Lung (tissue), 11 donors: ENCODE measurements at regions not wholly inside any gene's neighbourhood (a gene's known extent, or its start where the extent isn't known, plus 50 kb on each side); places are given as distances from the start of the nearest gene placed in this dataset.

ENCODE experiments used
- ATAC-seq: fragments of 200-7000 bp; cut with Tn5 transposase; one replicate; pipeline ENCODE4 v1.9.1; 2020; ENCODE audit warnings: moderate number of reproducible peaks; ENCODE audit not compliant: insufficient read depth, low FRiP score
- DNase-seq, 3 donors: peaks; one replicate each; pipeline ENCODE4 v3.0.0-alpha.2; 2013 to 2017
- H3K27ac ChIP-seq, 2 donors: one replicate each; pipeline ENCODE4 v1.5.1; 2013; ENCODE audit warnings: mild to moderate bottlenecking in 2 of 2, moderate library complexity in 2 of 2, control low read depth in 1 of 2, inconsistent platforms in 1 of 2, low read depth in 1 of 2, low read length in 1 of 2
- H3K27me3 ChIP-seq, 3 donors: one replicate each; pipeline ENCODE4 v1.5.1; 2013; ENCODE audit warnings: low read length in 2 of 3; ENCODE audit not compliant: control insufficient read depth in 3 of 3, insufficient read depth in 3 of 3
- H3K36me3 ChIP-seq, 4 donors: one replicate each; pipeline ENCODE4 v1.5.1; 2013; ENCODE audit warnings: low read length in 4 of 4, mild to moderate bottlenecking in 1 of 4, moderate library complexity in 1 of 4; ENCODE audit not compliant: control insufficient read depth in 4 of 4, insufficient read depth in 4 of 4
- H3K4me1 ChIP-seq, 5 donors: one replicate each; pipeline ENCODE4 v1.5.1; 2013; ENCODE audit warnings: low read length in 5 of 5, mild to moderate bottlenecking in 2 of 5, moderate library complexity in 1 of 5; ENCODE audit not compliant: control insufficient read depth in 5 of 5, insufficient read depth in 5 of 5
- H3K4me3 ChIP-seq: one replicate; pipeline ENCODE4 v1.5.1; 2013; ENCODE audit warnings: mild to moderate bottlenecking, control low read depth, moderate library complexity
- H3K9ac ChIP-seq, 2 donors: one replicate each; pipeline ENCODE4 v1.5.1; 2013; ENCODE audit warnings: low read length in 2 of 2, control low read depth in 1 of 2; ENCODE audit not compliant: insufficient read depth in 1 of 2
- H3K9me3 ChIP-seq, 4 donors: one replicate each; pipeline ENCODE4 v1.5.1; 2013; ENCODE audit warnings: low read length in 3 of 4, mild to moderate bottlenecking in 1 of 4, moderate library complexity in 1 of 4; ENCODE audit not compliant: control insufficient read depth in 4 of 4, insufficient read depth in 3 of 4
- WGBS, 2 donors: extraction: QIAGEN DNeasy Blood & Tissue Kit; methylation state at CpG; one replicate each; pipeline ENCODE4 v1.1.7; 2013; 5-methylcytosine and 5-hydroxymethylcytosine counted together
- TF ChIP-seq, protein P1 (sequence below): IDR thresholded peaks from 2 replicates; pipeline ENCODE4 v1.5.1; 2012; ENCODE audit warnings: mild to moderate bottlenecking; ENCODE audit errors: control extremely low read depth, extremely low read depth
- donor health status: control.
- donor health status: control.
- donor health status: Bipolar disorder and iron deficiency.
- donor health status: healthy.
- donor health status: DM: yes; HTN: yes; CAD: no.

DNA sequence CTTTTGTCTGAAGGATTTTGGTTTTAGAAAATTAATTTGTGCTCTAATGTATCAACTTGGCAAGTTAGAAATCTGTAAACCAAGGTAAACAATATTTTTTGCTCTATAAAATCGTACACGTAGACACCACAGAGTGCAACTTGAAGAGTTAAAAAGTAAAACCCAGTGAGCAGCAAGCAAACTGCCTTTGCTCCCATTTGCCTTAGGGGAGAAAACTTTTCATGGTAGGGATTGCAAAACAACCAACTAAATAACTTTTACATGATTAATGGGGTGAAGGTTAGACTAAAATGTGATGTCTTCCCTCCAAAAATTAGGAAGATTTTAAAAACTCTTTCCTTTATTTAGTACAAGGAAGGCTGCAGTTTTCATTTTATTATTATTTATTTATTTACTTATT lies 224.2 kb upstream of the LYZL1 start:
- Histone ChIP-seq H3K9ac (no peak overlapping the region), H3K4me3 (no peak overlapping the region), H3K27me3 (no peaks in the 10 kb centered on the region), H3K27ac (no peak overlapping the region), H3K4me1 (peaks cover 0 to 10% (median 0%) of the 10 kb centered on the region in 5 donors), H3K36me3 (no peaks in the 10 kb centered on the region), H3K9me3 (no peaks in the 10 kb centered on the region)
- DNase-seq = peak in 1 of 3 donors; percentile 51
- TF ChIP-seq, protein P1, sequence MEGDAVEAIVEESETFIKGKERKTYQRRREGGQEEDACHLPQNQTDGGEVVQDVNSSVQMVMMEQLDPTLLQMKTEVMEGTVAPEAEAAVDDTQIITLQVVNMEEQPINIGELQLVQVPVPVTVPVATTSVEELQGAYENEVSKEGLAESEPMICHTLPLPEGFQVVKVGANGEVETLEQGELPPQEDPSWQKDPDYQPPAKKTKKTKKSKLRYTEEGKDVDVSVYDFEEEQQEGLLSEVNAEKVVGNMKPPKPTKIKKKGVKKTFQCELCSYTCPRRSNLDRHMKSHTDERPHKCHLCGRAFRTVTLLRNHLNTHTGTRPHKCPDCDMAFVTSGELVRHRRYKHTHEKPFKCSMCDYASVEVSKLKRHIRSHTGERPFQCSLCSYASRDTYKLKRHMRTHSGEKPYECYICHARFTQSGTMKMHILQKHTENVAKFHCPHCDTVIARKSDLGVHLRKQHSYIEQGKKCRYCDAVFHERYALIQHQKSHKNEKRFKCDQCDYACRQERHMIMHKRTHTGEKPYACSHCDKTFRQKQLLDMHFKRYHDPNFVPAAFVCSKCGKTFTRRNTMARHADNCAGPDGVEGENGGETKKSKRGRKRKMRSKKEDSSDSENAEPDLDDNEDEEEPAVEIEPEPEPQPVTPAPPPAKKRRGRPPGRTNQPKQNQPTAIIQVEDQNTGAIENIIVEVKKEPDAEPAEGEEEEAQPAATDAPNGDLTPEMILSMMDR = no peak
- ATAC-seq = no peak
- 66 to 81% methylated on average over 2 of the region's 2 CpGs for WGBS, 2 donors

DNA sequence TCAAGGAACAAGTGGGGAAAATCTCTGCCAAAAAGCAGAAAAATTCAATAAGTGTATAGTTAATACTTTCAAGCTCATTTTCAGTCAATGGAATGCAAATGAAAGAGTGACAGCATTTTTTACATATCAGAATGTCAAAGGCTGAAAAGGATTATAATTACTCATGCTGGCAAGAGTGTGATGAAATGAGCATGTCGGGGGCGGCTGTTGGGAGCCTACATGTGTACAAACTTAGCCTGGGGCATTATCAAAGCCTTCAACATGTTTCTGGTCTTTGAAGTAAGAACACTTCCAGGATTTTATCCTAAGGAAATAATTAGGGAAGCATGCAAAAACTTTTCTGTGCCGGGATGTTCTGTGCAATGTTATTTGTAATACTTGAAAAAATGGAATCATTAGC lies 221.7 kb upstream of the LYZL1 start:
- DNase-seq (no peak), ATAC-seq (no peak)
- H3K36me3 ChIP-seq = no peaks in the 10 kb centered on the region
- H3K4me1 ChIP-seq = peaks cover 0 to 10% (median 0%) of the 10 kb centered on the region in 5 donors
- H3K9ac ChIP-seq = no peak overlapping the region
- H3K4me3 ChIP-seq = no peak overlapping the region
- WGBS, 2 donors = 36 to 63% methylated on average over 3 of the region's 3 CpGs
- H3K9me3 ChIP-seq = no peaks in the 10 kb centered on the region
- H3K27me3 ChIP-seq = no peaks in the 10 kb centered on the region
- TF ChIP-seq, protein P1 = no peak
- H3K27ac ChIP-seq = no peak overlapping the region

DNA sequence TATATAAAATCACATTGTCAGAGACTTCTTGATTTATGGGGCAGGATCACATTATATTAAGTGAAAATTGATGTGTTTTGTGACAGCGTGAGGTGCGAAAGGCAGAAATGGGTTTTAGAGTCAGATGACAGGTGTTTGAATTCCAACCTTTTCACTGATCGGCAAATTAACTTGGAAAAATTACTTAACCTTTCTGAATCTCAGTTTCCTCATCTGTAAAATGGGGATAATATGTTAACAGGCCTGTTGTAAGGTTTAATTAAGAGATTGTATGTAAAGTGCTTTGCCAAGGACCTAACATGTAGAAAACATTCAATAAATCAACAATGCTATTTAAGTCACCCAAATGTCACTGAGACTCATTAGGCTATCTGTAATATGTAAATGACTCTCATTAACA lies 221.2 kb upstream of the LYZL1 start:
- no peak for DNase-seq
- no peak for ATAC-seq
- H3K27ac ChIP-seq = no peak overlapping the region
- peaks cover 0 to 10% (median 0%) of the 10 kb centered on the region in 5 donors for H3K4me1 ChIP-seq
- H3K4me3 ChIP-seq = no peak overlapping the region
- TF ChIP-seq, protein P1 = no peak
- H3K9me3 ChIP-seq = no peaks in the 10 kb centered on the region
- no peaks in the 10 kb centered on the region for H3K27me3 ChIP-seq
- H3K9ac ChIP-seq = no peak overlapping the region
- 93 to 98% methylated on average over 3 of the region's 3 CpGs for WGBS, 2 donors
- H3K36me3 ChIP-seq = no peaks in the 10 kb centered on the region

DNA sequence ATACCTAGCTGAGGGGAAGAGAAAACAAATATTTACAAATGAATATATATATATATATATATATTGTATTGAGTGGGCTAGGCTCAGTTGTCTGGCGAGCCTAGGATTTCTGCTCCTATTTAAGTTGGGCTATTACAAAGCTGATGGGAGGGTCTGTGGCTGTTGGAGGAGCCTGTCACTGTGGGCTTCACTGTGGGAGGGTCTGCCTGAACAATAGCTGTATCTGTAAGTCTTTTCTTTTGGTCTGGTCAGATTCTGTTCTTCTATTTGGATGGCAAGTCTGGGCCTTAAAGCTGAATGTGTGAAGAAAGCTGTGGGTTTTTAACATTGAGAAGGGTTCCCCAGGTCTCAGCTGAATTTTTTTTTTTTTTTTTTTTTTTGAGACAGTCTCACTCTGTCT lies 220.6 kb upstream of the LYZL1 start:
- no peaks in the 10 kb centered on the region for H3K36me3 ChIP-seq
- H3K27ac ChIP-seq = no peak overlapping the region
- no peaks in the 10 kb centered on the region for H3K27me3 ChIP-seq
- no peak overlapping the region for H3K9ac ChIP-seq
- H3K4me3 ChIP-seq = no peak overlapping the region
- 54 to 96% methylated on average over 1 of the region's 1 CpG for WGBS, 2 donors
- peaks cover 0 to 10% (median 0%) of the 10 kb centered on the region in 5 donors for H3K4me1 ChIP-seq
- no peaks in the 10 kb centered on the region for H3K9me3 ChIP-seq
- TF ChIP-seq, protein P1 = no peak
- ATAC-seq (no peak), DNase-seq (no peak)
